ENCODE measurements at regions not wholly inside any gene's neighbourhood (a gene's known extent, or its start where the extent isn't known, plus 50 kb on each side); places are given as distances from the start of the nearest gene placed in this dataset.

DNA sequence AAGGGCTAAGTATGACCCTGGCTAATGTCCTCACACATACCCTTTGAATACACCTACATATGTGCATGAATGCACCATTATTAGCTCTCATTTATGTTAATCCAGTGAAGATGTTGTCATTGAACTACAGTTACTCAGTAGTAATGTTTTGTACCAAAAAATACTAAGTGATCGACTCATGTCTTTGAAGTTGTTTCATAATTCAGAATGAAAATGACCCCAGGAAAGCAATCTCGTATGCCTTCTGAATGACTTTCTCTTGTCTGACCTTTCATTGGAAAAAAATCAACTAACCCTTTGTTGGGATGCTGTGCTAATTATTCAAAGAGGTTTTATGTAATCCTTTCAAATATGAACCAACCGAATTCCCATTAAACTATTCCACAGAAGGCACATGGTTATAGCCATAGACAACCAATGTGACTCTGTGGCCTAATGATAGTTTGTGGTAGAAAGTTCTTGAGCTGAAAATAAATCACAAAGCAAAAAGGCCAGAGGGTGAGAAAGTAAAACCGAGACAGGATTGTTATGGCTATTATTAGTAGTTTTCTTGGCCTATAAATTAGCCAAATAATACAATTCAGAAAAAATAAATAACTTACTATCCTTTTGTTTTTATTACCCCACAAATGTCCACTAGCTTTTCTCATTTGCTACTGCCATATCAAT lies 86.8 kb upstream of the STARD13 start:
- no peaks in the 10 kb centered on the region for H3K36me3 ChIP-seq (ENCODE audit: control insufficient read depth in 1 of 2, insufficient read depth in 2 of 2, low read length in 2 of 2)
- H2AFZ ChIP-seq (ENCODE audit: insufficient read depth, low read length, poor library complexity), result no peak overlapping the region
- no peak overlapping the region for H3K4me2 ChIP-seq (ENCODE audit: low read length)
- H3K9ac ChIP-seq (ENCODE audit: low read length), result no peak overlapping the region
- no peak overlapping the region for H3K4me3 ChIP-seq (ENCODE audit: low read depth, low read length)
- no peak overlapping the region for H3K4ac ChIP-seq (ENCODE audit: low read depth, low read length)
- no peak overlapping the region for H2BK12ac ChIP-seq (ENCODE audit: low read length)
- no peak overlapping the region for H4K12ac ChIP-seq (ENCODE audit: low read depth, low read length)
- no peak overlapping the region for H4K8ac ChIP-seq (ENCODE audit: low read depth, low read length)
- H3K79me2 ChIP-seq (ENCODE audit: control insufficient read depth, insufficient read depth, low read length, poor library complexity), result no peaks in the 10 kb centered on the region
- no peak overlapping the region for H3K27ac ChIP-seq (ENCODE audit: low read depth, low read length)
- no peaks in the 10 kb centered on the region for H3K4me1 ChIP-seq (ENCODE audit: control insufficient read depth in 1 of 2, insufficient read depth in 2 of 2, low read length in 2 of 2)
- H3K18ac ChIP-seq (ENCODE audit: low read length), result no peak overlapping the region
- no peak overlapping the region for H2AK5ac ChIP-seq (ENCODE audit: low read length)
- H2BK5ac ChIP-seq (ENCODE audit: low read depth, low read length, poor library complexity), result no peak overlapping the region
- no peak overlapping the region for H2BK120ac ChIP-seq (ENCODE audit: insufficient read depth, low read length, poor library complexity)
- no peak overlapping the region for H3K23ac ChIP-seq (ENCODE audit: low read length)
- no peak overlapping the region for H4K91ac ChIP-seq (ENCODE audit: low read depth, low read length)
- H3K9me3 ChIP-seq (ENCODE audit: insufficient read depth, low read depth, low read length), result no peaks in the 10 kb centered on the region
- H3K79me1 ChIP-seq (ENCODE audit: low read length), result no peaks in the 10 kb centered on the region
- H3K14ac ChIP-seq (ENCODE audit: low read length), result no peak overlapping the region
- H3K27me3 ChIP-seq (ENCODE audit: insufficient read depth, low read length), result no peaks in the 10 kb centered on the region
- no CpG with 5 or more reads among the region's 4 CpGs for WGBS (ENCODE audit: extremely low coverage, insufficient coverage, insufficient read length)
- no peak for DNase-seq

DNA sequence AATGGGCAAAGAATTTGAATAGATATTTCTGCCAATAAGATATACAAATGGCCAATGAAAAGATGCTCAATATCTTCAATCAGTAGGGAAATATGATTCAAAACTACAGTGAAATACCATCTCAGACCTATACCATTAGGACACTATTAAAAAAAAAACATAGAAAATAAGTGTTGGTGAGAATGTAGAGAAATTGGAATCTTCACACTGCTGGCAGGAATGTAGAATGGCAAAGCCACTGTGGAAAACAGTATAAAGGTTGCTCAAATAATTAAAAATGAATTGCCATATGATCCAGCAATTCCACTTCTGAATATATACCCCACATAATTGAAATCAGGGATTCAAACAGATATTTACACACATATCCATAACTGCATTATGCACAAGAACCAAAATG lies 88.1 kb upstream of the STARD13 start:
- Histone ChIP-seq H4K91ac (ENCODE audit: low read depth, low read length) (no peak overlapping the region), H4K8ac (ENCODE audit: low read depth, low read length) (no peak overlapping the region), H3K79me2 (ENCODE audit: control insufficient read depth, insufficient read depth, low read length, poor library complexity) (no peaks in the 10 kb centered on the region), H3K9ac (ENCODE audit: low read length) (no peak overlapping the region), H2BK5ac (ENCODE audit: low read depth, low read length, poor library complexity) (no peak overlapping the region), H3K18ac (ENCODE audit: low read length) (no peak overlapping the region), H3K4me1 (ENCODE audit: control insufficient read depth in 1 of 2, insufficient read depth in 2 of 2, low read length in 2 of 2) (no peaks in the 10 kb centered on the region), H2BK12ac (ENCODE audit: low read length) (no peak overlapping the region), H2BK120ac (ENCODE audit: insufficient read depth, low read length, poor library complexity) (no peak overlapping the region), H3K14ac (ENCODE audit: low read length) (no peak overlapping the region), H4K12ac (ENCODE audit: low read depth, low read length) (no peak overlapping the region), H3K4me2 (ENCODE audit: low read length) (no peak overlapping the region), H3K4me3 (ENCODE audit: low read depth, low read length) (no peak overlapping the region), H3K79me1 (ENCODE audit: low read length) (no peaks in the 10 kb centered on the region), H3K27me3 (ENCODE audit: insufficient read depth, low read length) (no peaks in the 10 kb centered on the region), H3K27ac (ENCODE audit: low read depth, low read length) (no peak overlapping the region), H3K9me3 (ENCODE audit: insufficient read depth, low read depth, low read length) (no peaks in the 10 kb centered on the region), H3K23ac (ENCODE audit: low read length) (no peak overlapping the region), H3K36me3 (ENCODE audit: control insufficient read depth in 1 of 2, insufficient read depth in 2 of 2, low read length in 2 of 2) (no peaks in the 10 kb centered on the region), H2AFZ (ENCODE audit: insufficient read depth, low read length, poor library complexity) (no peak overlapping the region), H2AK5ac (ENCODE audit: low read length) (no peak overlapping the region), H3K4ac (ENCODE audit: low read depth, low read length) (no peak overlapping the region)
- DNase-seq, result peak in 1 of 2 donors; percentile 25

DNA sequence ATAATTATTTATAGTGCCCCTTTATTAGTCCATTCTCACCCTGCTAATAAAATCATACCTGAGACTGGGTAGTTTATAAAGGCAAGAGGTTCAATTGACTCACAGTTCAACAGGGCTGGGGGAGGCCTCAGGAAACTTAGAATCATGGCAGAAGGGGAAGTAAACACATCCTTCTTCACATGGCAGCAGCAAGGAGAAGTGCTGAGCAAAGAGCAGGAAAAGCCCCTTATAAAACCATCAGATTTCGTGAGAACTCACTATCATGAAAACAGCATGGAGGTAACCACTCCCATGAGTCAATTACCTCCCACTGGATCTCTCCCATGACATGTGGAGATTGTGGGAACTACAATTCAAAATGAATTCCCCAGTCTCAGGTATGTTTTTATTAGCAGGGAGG lies 89.9 kb upstream of the STARD13 start:
- Histone ChIP-seq H3K27me3 (ENCODE audit: insufficient read depth, low read length) (no peaks in the 10 kb centered on the region), H4K12ac (ENCODE audit: low read depth, low read length) (no peak overlapping the region)
- DNase-seq, result no peak

DNA sequence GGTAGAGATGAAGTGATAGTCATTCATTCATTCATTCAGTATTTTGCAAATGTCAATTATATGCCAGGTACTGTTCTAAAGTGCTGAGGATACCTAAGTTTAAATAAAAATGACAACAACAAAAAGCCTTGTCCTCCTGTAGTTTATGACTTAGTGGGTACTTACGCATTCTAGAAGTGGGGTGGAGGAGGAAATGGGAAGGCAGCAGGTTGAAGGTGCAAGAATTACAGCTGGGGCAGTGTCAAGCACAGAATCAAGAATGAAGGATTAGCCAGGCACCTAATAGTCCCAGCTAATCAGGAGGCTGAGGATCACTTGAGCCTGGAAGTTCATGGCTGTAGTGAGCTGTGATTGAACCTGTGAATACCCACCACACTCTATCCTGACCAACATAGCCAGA lies 90.7 kb upstream of the STARD13 start:
- WGBS (ENCODE audit: extremely low coverage, insufficient coverage, insufficient read length), result no CpG with 5 or more reads among the region's 1 CpG
- H4K12ac ChIP-seq (ENCODE audit: low read depth, low read length), result no peak overlapping the region
- no peak overlapping the region for H4K8ac ChIP-seq (ENCODE audit: low read depth, low read length)
- no peaks in the 10 kb centered on the region for H3K9me3 ChIP-seq (ENCODE audit: insufficient read depth, low read depth, low read length)
- no peaks in the 10 kb centered on the region for H3K4me1 ChIP-seq (ENCODE audit: control insufficient read depth in 1 of 2, insufficient read depth in 2 of 2, low read length in 2 of 2)
- no peak overlapping the region for H4K91ac ChIP-seq (ENCODE audit: low read depth, low read length)
- no peak overlapping the region for H3K4me2 ChIP-seq (ENCODE audit: low read length)
- H3K14ac ChIP-seq (ENCODE audit: low read length), result no peak overlapping the region
- no peak overlapping the region for H3K4me3 ChIP-seq (ENCODE audit: low read depth, low read length)
- no peak overlapping the region for H2BK120ac ChIP-seq (ENCODE audit: insufficient read depth, low read length, poor library complexity)
- H3K36me3 ChIP-seq (ENCODE audit: control insufficient read depth in 1 of 2, insufficient read depth in 2 of 2, low read length in 2 of 2), result no peaks in the 10 kb centered on the region
- no peak overlapping the region for H3K9ac ChIP-seq (ENCODE audit: low read length)
- DNase-seq, result no peak
- no peak overlapping the region for H3K18ac ChIP-seq (ENCODE audit: low read length)
- no peak overlapping the region for H3K23ac ChIP-seq (ENCODE audit: low read length)
- no peaks in the 10 kb centered on the region for H3K27me3 ChIP-seq (ENCODE audit: insufficient read depth, low read length)
- H2AK5ac ChIP-seq (ENCODE audit: low read length), result no peak overlapping the region
- H3K4ac ChIP-seq (ENCODE audit: low read depth, low read length), result no peak overlapping the region
- no peak overlapping the region for H2AFZ ChIP-seq (ENCODE audit: insufficient read depth, low read length, poor library complexity)
- H2BK5ac ChIP-seq (ENCODE audit: low read depth, low read length, poor library complexity), result no peak overlapping the region
- no peak overlapping the region for H2BK12ac ChIP-seq (ENCODE audit: low read length)
- H3K79me1 ChIP-seq (ENCODE audit: low read length), result no peaks in the 10 kb centered on the region
- H3K79me2 ChIP-seq (ENCODE audit: control insufficient read depth, insufficient read depth, low read length, poor library complexity), result no peaks in the 10 kb centered on the region
- H3K27ac ChIP-seq (ENCODE audit: low read depth, low read length), result no peak overlapping the region

More for the DNA sequence above, 89.9 kb upstream of the STARD13 start:
- WGBS (ENCODE audit: extremely low coverage, insufficient coverage, insufficient read length), result no CpG with 5 or more reads among the region's 1 CpG
- Histone ChIP-seq H4K8ac (ENCODE audit: low read depth, low read length) (no peak overlapping the region), H3K36me3 (ENCODE audit: control insufficient read depth in 1 of 2, insufficient read depth in 2 of 2, low read length in 2 of 2) (no peaks in the 10 kb centered on the region), H3K4me3 (ENCODE audit: low read depth, low read length) (no peak overlapping the region), H3K14ac (ENCODE audit: low read length) (no peak overlapping the region), H3K23ac (ENCODE audit: low read length) (no peak overlapping the region), H3K27ac (ENCODE audit: low read depth, low read length) (no peak overlapping the region), H2AK5ac (ENCODE audit: low read length) (no peak overlapping the region), H3K18ac (ENCODE audit: low read length) (no peak overlapping the region), H3K4me2 (ENCODE audit: low read length) (no peak overlapping the region), H3K4ac (ENCODE audit: low read depth, low read length) (no peak overlapping the region), H3K9me3 (ENCODE audit: insufficient read depth, low read depth, low read length) (no peaks in the 10 kb centered on the region), H3K4me1 (ENCODE audit: control insufficient read depth in 1 of 2, insufficient read depth in 2 of 2, low read length in 2 of 2) (no peaks in the 10 kb centered on the region), H4K91ac (ENCODE audit: low read depth, low read length) (no peak overlapping the region), H3K79me2 (ENCODE audit: control insufficient read depth, insufficient read depth, low read length, poor library complexity) (no peaks in the 10 kb centered on the region), H2AFZ (ENCODE audit: insufficient read depth, low read length, poor library complexity) (no peak overlapping the region), H2BK120ac (ENCODE audit: insufficient read depth, low read length, poor library complexity) (no peak overlapping the region), H3K79me1 (ENCODE audit: low read length) (no peaks in the 10 kb centered on the region), H3K9ac (ENCODE audit: low read length) (no peak overlapping the region), H2BK5ac (ENCODE audit: low read depth, low read length, poor library complexity) (no peak overlapping the region), H2BK12ac (ENCODE audit: low read length) (no peak overlapping the region)

Data from trophoblast cell (in vitro differentiated cells and primary cell).